DMS 273 (cell line): ENCODE measurements at regions not wholly inside any gene's neighbourhood (a gene's known extent, or its start where the extent isn't known, plus 50 kb on each side); places are given as distances from the start of the nearest gene placed in this dataset.

Experiments
- DNase-seq: peaks from one replicate; lab custom pipeline; 2025; ENCODE audit not compliant: unreplicated experiment; lab: John Stamatoyannopoulos, UW

DNA sequence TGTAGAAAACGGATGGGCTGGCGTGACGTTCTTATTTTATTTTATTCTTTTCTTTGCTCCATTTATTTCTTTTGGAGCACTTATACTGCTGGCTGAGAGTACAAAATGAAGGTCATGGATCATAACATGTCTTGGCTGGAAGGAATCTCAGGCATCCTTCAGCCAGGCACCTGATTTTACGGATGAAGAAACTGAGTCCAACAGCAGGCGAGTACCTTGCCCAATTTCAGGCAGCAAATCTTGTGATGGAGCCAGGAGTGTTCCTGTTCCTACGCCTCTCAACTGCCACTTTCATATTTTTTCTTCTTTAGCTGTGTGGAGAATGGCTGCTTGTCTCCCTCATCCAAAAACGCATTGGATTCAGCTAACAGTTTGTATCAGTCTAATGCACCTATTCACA, 332.1 kb upstream of the IGFBP7 start:
- no peak for DNase-seq

DNA sequence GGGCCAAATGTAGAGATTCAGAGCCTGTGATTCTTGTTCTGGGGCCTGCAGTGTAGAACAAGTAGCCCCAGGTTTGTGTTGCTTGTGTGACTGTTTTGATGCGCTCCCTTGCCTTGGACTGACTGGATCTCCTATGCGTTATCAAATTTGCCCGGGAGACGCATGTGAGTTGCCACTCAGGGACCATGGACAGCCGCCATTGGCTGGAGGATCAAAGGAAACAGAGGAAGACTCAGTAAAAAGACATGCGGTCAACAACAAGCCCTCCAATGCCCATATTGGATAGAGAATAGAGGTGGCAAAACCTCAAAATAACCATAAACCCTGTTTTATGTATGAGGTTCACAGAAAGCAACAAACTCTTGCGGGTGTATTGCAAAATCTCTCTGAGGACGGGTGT, 327.5 kb upstream of the IGFBP7 start:
- DNase-seq: no peak

DNA sequence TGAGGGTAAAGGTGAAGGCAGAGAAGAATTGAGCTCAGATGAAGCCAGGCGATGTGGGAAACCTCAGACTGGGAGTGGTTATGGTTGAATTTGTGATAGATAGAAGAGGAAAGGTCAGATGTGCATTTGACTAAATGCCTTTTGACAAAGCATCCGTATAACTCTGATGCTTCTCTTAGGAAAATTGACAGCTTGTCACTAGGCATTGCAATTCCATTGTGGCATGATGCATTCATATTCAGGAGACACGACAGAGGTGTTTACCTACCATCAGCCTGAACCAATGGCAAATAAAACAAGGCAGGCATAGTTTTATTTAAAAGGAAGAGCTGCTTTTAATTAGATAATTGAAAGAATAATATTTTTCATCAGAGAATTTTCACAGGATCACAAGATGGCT, 325.1 kb upstream of the IGFBP7 start:
- DNase-seq: no peak

DNA sequence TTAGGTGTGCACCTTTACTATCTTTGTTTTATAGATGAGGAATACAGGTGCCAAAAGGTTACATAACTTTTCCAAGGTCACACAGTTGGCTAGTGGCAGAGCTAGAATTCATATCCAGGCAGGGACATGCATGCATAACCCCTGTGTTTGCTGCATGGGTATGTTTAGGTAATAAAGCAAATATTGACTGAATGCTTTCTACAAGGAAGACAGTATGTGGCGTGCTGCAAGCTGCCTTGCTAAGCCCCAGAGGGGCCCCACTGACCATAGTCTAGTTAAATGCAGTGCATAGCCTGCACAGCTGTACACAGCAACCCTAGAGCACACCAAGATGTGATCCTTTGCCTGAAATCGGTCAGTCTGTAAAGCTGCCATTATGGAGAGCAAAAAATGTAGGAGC, 320.5 kb upstream of the IGFBP7 start:
- no peak for DNase-seq

DNA sequence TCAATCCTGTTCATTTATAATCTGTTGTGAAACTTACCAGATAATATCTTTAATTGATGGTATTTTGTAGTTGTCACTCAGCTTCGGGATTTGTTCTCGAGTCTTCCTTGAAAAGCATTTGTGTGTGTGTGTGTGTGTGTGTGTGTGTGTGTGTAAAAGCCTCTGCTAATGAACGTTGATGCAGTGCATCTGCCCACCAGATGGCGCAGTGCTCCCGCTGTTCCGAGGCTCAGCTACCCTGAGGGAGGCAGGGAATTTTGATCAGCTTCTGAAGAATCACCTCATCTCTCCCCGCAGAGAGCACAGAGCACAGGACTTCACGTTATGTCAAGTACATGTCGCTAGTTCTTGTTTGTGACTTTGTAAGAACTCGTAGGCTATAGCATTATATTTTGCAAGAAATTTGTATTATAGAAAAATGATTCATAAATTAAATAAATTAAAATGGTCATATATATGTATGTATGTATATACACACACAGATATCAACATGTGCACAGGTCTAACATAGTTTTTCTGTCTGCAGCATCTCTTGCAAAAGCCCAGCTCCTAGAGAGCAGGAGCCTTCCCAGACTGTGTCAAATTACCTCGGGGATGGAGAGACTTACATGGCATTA, 316.7 kb upstream of the IGFBP7 start:
- peak; percentile 87 for DNase-seq

DNA sequence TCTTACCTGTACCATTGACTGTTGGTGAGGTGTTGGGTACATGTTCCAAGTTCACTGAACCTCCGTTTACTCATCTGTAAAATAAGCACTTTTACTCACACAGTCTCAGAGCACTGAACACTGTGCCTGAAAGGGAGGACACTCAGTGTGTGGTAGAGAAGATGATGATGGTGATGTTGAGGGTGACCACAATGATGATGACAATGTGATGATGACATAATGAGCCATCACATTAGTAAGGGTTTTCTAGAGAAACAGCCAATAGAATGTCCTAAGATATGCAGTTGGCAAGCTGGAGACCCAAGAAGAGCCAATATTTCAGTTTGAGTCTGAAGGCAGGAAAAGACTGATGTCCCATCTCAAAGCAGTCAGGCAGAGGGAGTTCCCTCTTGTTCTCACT, 315.4 kb upstream of the IGFBP7 start:
- no peak for DNase-seq

DNA sequence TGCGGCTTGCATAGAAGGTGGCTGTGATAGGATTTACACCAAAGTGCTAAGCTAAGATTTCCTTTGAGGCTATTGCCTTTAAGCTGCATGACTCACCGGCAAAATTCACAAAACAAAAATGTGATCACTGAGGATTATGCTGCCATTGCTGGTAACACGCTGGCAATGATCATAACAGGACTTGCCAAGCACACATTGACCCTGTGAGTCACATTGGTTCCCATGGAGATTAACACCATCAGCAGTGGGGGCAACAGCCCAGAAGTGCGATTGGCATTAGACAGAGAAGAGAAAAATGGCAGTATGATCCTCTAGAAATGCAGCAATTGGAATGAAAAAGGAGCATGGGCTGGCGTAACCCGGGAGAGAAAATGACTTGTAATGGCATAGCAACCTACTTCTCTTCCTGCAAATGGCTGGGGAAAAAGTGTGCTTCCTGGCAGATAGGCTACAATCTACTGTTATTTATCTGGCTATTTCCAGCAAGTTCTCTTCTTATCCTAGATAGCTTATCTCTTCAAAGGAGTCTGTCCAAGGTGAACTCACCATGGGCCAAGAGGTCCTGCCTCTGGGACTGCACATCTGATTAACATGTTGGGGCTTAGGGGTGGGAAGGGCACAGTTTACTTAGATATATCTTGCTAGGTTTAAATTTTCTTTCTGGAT, 314.2 kb upstream of the IGFBP7 start:
- no peak for DNase-seq

DNA sequence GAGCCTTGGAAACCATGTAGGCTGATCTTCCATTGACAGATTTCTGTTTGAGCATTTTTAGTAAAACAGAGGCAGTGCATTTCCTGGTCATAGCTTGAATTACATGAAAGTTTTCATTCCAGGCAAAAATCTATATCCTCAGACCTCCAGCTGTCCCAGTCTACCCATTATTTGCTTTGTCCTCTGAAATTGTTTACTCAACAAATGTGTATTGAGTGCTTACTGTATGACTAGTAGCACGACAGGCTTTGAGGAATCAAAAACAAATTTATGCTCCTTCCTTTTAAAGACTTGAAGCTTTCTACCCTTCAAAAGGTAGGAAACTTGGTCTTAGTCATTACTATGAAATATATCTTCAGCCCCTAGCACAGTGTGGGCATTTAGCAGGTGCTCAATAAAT, 307.9 kb upstream of the IGFBP7 start:
- DNase-seq: no peak

DNA sequence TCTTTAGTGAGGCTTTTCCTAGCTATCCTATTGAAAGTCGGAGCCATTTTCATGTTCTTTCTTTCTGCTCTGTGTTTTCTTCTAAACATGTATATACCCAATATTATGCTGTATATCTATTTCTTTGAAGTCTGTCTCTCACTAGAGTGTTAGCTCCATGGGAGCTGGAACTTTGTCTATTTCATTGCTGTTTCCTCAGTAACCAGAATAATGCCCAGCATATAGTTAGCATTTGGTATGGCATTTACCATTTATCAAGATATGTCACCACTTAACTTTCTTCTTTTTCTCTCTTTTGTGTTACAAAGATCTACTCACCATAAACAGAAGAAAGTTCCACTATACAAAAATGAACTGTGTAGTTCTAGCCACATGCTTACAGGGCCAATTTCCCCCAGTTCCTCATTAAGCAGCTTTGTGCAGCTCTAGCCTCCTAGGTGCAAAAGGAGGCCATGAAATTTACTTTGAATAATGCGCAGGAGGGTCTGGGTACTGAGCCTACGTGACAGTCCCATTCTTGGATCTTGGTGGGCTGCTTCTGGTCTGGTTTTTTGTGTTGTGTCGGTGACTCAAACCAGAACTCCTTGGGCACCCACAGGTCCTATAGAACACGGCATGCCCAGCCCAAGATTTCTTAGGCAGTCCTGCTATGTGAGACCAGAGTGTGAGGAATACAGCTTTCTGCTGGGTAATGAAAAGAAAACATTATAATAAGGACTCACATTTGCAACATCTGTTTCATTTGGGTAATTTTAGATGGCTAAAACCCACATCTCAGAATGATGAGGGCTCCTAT, 302.3 kb upstream of the IGFBP7 start:
- DNase-seq: peak; percentile 2

DNA sequence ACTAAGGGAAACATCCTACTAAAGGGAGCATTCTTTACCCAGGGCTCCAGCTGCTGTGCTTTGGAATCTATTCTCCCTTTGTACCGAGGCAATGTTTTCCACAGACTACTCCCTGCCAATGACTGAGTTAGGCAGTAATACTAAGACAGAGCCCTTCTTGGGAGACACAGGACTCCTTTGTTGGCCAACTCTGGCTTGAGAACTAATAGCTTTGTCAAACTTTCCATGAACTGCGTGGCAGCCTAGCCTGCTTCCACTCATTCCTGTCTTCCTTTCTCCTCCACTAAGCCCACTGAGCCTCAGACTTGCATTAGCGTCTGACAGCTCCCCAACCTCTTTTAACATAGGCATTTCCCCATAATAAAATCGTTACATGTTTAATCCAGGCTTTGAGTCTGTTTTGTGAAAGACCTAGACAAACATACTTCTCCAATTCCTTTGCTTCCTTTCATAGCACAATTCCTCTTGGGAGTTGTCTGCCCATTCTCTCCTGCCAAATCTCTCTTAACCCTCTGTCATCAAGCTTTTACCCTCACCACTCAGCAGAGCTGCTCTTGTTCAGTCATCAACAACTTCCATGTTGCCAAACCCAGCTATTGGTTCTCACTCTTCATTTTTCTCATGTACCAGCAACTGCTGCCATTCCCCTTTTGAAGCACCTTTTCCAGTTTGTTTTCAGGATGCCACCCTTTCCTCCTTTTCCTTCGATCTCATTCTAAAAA, 300.3 kb upstream of the IGFBP7 start:
- no peak for DNase-seq

DNA sequence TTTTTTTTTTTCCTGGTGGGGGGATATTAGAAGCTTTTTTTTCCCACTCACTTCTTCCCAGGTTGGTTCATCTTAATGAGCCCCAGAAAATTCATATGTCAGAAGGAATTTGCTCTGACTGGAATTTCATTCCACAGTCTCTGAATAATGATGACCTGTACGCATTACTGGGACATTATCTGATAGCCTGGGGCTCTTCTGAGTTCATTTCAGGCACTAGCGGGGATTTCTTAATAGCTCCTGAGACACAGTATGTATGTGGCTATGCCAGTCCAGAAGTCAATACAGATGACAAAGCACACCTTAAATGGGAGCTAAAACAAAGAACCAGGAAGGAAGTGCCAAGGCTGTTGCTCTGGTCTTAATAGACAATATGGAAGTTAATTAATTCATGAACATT, 295.2 kb upstream of the IGFBP7 start:
- DNase-seq: no peak

DNA sequence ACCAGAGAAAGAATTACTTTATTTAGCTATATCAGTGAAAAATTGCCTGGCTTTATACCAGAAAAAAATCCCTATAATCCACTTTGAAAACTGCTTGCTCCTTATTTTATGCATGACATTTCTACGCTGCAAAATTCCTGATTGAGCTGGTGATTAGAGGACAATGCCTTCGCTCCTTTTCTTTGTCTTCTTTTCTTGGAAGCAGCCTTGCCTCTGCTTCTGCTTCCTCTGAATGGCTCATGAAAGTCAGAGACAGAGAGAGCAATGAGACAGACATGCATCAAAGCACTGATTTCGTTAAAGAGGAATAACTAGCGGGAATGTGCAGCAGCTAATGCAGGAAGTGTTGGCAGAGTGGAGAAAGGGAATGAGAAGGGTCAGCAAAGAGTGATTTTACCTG, 294.3 kb upstream of the IGFBP7 start:
- DNase-seq: no peak

DNA sequence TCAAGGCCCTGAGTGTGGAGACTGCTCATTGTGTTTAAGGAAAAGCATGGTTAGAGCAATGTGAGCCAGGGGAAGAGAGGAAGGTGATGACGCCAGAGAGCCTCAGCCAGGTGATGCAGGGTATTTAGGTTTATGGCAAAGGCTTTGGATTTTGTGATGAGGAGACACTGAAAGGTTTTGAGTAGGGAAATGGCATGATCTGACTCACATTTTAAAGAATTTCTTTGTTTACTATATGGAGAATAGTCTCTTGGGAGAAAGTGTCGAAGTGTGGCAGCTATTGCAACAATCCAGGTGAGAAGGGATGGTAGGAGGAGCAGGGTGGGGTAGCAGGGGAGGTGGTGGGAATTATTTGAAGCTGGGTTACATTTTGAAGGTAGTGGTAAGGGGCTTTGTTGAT, 293.4 kb upstream of the IGFBP7 start:
- DNase-seq: no peak

DNA sequence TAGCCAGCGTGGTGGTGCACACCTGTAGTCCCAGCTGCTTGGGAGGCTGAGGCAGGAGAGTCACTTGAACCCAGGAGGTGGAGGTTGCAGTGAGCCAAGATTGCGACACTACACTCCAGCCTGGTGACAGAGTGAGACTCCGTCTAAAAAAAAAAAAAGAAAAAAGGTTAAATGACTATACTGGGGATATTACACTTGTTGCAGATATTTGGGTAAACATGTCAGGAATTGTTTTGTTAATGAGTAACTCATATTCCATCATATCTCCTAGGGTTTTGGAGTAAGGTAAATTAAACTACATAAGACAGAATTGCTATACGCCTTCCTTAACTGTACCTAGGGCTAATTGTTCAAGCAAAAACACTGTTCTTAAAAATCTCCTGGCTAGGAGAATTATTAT, 291.4 kb upstream of the IGFBP7 start:
- DNase-seq: no peak

DNA sequence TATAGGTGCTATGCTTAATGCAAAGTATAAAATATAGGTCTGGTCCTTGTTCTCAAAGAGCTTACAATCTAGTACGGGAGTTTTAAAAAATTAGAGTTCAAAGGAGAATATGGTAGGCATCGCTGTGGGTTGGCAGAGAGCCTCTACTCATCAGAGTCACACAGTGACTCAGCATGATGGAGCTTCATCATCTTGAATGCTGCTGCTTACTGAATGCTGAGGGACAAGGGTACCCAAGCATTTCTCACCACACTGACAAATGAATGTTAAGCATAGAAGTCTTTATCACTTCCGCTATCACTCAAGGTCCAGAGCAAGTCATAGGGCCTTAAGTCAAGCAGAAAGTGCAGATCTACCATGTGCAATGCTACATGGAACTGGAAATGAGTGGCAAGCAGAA, 268.6 kb upstream of the IGFBP7 start:
- DNase-seq: no peak

DNA sequence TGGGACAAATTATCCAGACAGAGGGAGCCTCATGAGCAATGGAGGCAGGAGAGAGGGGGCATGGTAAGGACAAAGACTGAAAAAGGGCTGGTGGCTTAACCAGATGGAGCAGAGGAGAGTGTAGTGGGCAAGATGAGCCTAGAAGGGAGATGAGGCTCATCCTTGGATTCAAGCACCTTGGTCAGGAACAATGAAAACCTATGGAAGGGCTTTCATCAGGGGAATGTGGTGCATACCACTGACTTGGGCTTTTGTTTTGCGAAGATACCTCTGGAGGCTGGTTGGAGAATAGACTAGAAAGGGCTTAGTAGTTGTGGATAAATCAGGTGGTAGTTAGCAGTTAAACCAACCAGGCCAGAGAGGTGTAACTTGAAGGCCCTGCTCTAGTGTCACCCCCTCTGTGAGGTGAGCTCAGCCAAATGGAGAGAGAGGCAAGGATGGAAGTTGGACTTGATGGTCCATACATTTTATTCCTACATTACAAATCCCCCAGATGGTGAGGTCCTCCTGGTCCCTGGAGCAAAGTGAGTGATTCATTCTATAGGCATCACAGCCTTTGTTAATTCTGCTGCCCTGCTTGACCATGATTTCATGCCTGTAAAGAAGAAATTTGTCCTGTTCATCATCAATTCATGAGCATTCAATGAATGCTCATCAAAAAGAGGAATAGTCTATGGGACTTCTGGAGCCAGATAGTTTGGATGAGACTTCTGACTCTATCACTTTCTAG, 264.8 kb upstream of the IGFBP7 start:
- no peak for DNase-seq

DNA sequence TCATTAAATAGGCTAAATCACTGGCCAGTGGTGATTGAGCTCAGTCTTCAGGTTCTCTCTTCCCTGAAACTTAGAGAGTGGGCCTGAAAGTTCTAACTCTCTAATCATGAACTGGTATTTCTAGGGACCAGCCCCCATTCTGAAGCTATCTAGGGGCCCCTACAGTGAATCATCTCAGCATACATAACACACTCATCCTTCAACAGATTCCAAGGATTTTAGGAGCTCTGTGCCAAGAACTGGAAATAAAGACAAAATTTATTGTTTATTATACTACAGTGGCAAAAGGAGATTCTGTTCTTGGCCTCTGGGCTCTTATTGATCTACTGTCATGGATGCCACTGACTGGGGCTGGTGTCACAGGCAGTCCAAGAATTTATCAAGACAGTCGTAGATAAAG, 263.8 kb upstream of the IGFBP7 start:
- no peak for DNase-seq

DNA sequence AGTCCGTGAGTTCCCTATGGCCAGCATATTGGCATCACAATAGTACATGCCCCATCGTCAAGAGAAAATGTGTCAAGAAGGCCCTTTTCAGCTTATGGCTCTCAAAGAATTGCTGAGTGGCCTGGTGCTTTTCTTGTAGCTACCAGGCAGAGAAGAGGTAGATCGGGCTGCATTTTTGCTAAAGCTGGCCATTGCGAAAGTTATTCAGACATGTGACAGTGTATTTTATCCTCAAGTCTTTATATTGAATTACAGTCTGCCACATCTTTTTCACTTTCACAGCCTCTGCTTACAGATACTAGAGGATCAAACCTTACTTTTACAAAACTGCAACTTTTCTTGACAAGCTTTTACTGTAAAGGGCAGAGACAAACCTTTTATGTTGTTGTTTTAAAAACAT, 261.5 kb upstream of the IGFBP7 start:
- no peak for DNase-seq

DNA sequence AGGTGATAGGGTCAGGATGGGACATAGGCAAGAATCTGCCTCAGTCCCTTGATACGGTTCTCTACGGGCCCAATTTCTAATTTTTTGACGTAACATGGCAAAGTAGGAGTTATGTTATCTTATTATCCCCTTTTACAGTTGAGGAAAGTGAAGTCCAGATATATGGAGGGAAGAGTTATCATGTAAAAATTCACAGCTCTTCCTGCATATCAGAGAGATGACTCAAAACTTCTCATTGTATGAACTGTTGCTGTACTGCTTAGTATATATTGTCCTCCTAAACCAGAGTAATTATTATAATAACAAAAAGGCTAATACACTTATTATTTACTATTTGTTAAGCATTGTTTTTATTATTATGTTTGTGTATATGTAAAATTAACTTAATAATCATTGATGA, 260.5 kb upstream of the IGFBP7 start:
- no peak for DNase-seq

DNA sequence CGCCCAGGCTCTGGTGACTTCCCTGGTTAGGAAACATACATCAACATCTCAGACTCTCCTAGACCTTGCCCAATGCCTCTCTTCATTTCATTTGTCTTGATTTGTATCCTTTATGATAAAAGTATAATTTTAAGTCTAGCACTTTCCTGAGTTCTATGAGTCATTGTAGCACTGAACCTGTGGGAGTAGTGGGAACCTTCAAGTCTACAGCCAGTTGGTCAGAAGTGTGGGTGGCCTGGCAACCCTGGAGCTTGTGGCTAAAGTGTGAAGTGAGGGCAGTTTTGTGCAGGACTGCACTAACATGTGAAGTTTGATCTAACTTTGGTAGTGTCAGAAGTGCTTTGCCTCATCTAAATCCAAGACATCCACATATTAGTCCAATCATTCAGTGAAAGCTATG, 259.3 kb upstream of the IGFBP7 start:
- DNase-seq: no peak

DNA sequence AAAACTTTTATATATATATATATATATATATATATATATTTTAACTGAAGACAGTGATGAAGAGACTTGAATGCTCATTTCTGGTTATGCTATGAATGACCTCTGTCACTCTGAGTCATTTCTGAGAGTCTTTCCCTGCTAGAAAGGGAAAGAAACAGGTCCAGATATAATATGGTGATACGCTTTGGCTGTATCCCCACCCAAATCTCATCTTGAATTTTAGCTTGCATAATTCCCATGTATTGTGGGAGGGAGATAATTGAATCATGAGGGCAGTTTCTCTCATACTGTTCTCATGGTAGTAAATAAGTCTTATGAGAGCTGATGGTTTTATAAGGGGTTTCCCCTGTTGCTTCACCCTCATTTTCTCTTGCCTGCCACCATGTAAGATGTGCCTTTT, 254.1 kb upstream of the IGFBP7 start:
- no peak for DNase-seq
